ENCODE measurements at regions not wholly inside any gene's neighbourhood (a gene's known extent, or its start where the extent isn't known, plus 50 kb on each side); places are given as distances from the start of the nearest gene placed in this dataset.
"Not testable (repeated sequence)": the region's sequence is repeated elsewhere in the genome, so short reads cannot be mapped to it uniquely, and the experiment has no call there.

DNA sequence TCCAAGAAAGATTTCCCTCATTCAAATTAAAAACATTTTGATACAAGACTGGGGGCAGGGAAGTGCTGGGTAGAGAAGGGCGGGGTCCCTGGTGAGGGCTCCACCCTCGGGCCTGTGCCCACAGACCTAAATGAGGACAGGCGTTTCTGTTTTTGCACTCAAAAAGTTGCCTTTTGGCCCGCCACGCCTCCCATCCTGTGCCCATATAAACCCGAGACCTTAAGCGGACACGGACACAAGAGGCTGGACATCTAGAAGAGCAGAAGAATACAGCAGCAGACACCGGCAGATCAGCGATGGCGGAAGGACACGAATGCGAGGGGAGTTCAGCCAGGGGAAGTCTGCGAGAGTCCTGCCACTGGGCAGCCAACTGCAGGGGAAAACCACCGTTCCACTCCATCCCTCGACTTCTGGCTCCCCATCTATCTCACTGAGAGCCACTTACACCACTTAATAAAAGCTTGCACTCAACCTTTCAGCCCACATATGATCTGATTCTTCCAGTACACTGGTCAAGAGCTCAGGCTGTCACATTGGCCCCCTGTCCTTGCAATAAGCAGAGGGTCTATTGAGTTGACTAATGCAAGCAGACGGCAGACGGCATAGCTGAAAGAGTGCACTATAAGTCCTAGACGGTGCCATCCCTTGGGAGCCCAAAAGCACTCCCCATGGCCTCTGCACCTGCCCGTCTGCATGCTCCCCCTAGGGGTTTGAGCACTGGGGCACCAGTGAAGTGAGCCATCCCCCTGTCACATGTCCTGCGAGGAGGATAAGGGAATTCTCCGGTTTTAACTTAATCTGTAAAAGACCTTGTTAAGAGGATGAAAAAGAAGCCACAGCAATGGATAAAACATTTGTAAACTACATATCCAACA lies 181.8 kb upstream of the PRSS1 start:
- H3K27ac ChIP-seq: no peak overlapping the region
- TF ChIP-seq ZFX (IDR thresholded peaks at IDR 0.05; ENCODE audit: borderline replicate concordance): no peak
- TF ChIP-seq, protein P1, sequence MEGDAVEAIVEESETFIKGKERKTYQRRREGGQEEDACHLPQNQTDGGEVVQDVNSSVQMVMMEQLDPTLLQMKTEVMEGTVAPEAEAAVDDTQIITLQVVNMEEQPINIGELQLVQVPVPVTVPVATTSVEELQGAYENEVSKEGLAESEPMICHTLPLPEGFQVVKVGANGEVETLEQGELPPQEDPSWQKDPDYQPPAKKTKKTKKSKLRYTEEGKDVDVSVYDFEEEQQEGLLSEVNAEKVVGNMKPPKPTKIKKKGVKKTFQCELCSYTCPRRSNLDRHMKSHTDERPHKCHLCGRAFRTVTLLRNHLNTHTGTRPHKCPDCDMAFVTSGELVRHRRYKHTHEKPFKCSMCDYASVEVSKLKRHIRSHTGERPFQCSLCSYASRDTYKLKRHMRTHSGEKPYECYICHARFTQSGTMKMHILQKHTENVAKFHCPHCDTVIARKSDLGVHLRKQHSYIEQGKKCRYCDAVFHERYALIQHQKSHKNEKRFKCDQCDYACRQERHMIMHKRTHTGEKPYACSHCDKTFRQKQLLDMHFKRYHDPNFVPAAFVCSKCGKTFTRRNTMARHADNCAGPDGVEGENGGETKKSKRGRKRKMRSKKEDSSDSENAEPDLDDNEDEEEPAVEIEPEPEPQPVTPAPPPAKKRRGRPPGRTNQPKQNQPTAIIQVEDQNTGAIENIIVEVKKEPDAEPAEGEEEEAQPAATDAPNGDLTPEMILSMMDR (IDR thresholded peaks at IDR 0.05): 0 out of 2 replicates have a peak, but pooled peaks have one; percentile 4

DNA sequence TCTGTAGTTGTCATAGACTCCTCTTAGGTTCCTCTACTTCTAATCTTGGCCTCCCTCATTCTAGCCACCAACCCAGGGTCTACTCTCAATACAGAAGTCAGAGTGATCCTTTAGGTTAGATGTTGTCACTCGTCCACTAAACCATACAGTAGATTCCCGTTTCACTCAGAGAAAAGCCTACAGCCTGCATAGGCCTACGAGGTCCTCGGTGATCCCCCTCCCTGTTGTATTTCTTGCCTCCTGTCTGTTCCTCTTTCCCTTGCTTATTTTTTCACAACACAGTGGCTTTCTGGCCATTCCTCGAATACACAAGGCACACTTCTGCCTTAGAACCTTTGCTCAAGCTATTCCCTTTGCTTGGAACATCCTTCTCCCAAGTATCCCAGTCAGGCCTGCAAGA lies 183.0 kb upstream of the PRSS1 start:
- TF ChIP-seq ZFX (IDR thresholded peaks at IDR 0.05; ENCODE audit: borderline replicate concordance): no peak
- TF ChIP-seq, protein P1 (IDR thresholded peaks at IDR 0.05): no peak
- H3K27ac ChIP-seq: no peak overlapping the region

DNA sequence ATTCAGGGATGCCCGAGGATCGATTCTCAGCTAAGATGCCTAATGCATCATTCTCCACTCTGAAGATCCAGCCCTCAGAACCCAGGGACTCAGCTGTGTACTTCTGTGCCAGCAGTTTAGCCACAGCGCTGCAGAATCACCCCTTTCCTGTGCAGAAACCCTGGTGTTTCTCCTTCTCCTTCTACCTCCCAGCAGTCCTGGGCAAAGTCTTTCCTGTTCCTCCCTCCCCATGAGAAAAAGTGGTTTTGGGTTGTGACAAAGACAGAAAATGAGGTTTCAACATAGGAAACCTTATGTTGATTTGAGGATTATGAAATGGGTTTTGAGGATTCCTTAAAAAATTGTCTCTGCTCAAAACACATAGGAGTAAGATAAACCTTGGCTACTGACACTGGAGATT lies 185.1 kb upstream of the PRSS1 start:
- H3K27ac ChIP-seq: not testable (repeated sequence)

DNA sequence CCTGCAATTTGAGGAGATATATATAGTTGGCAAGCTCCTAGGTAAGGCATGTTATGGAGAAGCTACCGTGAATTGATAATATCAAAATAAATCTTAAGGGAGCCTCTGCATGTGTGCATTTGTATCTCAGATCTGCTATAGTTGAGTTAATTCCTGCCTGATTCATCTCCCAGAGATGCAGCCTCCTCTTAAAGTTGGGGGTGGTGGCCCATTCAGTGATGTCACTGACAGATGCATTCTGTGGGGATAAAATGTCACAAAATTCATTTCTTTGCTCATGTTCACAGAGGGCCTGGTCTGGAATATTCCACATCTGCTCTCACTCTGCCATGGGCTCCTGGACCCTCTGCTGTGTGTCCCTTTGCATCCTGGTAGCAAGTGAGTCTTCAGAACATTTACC lies 185.8 kb upstream of the PRSS1 start:
- no peak overlapping the region for H3K27ac ChIP-seq
- no peak for TF ChIP-seq ZFX (IDR thresholded peaks at IDR 0.05; ENCODE audit: borderline replicate concordance)
- TF ChIP-seq, protein P1 (IDR thresholded peaks at IDR 0.05): no peak

DNA sequence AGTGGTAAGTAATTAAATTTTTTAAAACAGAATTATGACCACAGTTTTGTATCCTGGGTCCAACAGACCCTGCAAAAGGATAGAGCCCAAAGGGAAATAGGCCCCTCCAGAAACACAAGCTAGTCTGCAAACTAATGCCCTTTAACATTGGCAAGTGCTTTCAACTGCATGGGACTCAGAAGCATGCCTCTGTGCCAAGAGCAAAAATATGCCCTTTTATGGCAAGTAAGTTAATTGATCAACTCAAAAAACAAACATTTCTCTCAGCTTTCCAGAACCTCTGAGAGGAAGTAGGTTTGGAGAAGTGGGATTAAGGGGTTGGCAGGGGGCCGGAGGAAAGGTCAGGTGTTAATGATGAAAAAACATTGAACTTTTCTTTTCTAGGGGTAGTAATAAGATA lies 186.6 kb upstream of the PRSS1 start:
- no peak overlapping the region for H3K27ac ChIP-seq
- TF ChIP-seq, protein P1 (IDR thresholded peaks at IDR 0.05): no peak
- TF ChIP-seq ZFX (IDR thresholded peaks at IDR 0.05; ENCODE audit: borderline replicate concordance): no peak

DNA sequence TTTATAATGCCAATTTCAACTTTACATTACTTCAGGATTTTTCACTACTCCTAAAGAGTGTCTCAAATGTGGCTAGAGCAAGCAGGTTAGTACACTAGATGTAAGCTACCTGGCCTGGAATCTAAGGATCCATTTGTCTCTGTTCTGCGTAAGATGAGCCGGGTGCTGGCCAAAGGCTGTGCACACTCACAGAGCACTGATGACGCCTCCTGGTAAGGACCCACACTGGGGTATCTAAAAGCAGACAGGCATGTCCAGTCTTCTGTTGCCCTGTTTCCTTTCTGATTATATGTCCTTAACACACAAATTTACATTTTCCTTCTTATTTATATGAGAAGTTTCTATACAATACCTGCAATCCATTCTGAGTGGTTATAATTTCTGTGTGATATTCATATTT lies 187.9 kb upstream of the PRSS1 start:
- not testable (repeated sequence) for H3K27ac ChIP-seq

DNA sequence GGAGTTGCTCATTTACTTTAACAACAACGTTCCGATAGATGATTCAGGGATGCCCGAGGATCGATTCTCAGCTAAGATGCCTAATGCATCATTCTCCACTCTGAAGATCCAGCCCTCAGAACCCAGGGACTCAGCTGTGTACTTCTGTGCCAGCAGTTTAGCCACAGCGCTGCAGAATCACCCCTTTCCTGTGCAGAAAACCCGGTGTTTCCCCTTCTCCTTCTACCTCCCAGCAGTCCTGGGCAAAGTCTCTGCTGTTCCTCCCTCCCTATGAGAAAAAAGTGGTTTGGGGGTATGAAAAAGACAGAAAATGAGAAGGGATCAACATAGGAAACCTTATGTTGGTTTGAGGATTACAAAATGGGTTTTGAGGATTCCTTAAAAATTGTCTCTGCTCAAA lies 188.5 kb upstream of the PRSS1 start:
- not testable (repeated sequence) for H3K27ac ChIP-seq

DNA sequence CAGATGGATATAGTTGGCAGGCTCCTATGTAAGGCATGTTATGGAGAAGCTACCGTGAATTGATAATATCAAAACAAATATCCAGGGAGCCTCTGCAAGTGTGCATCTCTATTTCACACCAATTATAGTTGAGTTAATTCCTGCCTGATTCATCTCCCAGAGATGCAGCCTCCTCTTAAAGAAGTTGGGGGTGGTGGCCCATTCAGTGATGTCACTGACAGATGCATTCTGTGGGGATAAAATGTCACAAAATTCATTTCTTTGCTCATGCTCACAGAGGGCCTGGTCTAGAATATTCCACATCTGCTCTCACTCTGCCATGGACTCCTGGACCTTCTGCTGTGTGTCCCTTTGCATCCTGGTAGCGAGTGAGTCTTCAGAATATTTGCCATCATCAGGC lies 189.1 kb upstream of the PRSS1 start:
- TF ChIP-seq, protein P1 (IDR thresholded peaks at IDR 0.05): no peak
- TF ChIP-seq ZFX (IDR thresholded peaks at IDR 0.05; ENCODE audit: borderline replicate concordance): no peak
- H3K27ac ChIP-seq: no peak overlapping the region

DNA sequence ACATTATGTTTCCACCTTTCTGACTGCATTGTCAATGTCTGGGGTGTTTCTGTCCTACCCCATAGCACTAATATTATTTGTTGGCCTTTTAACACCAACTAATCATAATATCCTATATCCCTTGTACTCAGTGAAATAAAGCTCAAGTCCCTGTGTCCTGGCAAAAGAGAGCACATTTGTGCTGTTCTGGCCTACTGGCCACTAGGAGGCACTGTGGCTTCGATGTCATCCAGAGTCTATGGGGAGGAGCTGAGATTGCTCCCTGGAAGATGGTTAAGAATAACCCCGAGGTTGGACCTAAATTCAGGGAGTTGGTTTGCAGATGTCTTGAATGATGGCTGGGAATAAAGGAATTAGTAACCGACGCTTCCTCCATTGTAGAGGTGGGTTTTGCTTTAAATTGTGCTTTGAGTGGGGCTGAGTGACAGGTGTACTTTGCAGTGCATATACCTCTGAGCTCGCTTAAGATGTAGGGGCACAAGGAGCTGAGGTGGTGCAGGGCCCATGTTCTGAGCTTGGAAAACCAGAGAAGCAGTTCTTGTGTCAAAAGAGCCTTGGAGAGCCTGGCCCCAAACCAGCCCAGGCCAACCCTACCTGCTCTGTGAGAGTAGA lies 191.2 kb upstream of the PRSS1 start:
- TF ChIP-seq ZFX (IDR thresholded peaks at IDR 0.05; ENCODE audit: borderline replicate concordance): no peak
- TF ChIP-seq, protein P1 (IDR thresholded peaks at IDR 0.05): peak; percentile 95
- no peak overlapping the region for H3K27ac ChIP-seq

Measured in 22Rv1 (cell line).